ENCODE measurements at regions not wholly inside any gene's neighbourhood (a gene's known extent, or its start where the extent isn't known, plus 50 kb on each side); places are given as distances from the start of the nearest gene placed in this dataset.

DNA sequence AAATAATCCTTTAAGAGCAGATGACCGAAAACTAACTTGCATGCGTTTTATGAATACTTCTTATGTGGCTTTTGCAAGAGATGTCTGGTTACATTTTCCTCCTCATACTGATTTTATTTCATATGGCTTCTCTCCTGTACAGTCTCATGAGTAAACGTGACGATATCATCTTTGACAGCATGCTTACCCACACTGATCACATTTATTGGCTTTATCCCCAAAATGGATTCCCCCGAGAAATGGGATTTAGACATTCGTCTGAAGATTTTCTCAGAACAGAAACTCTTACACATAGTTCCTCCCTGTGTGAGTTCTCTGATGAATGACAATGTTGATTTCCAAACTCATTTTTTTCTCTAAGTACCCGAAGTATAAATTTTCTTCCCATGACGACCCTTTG lies 939.7 kb upstream of the LCORL start:
- no peak for TF ChIP-seq MAX (IDR thresholded peaks at IDR 0.05; ENCODE audit: insufficient read depth, insufficient read length)
- no peak for TF ChIP-seq MYC (IDR thresholded peaks at IDR 0.05; ENCODE audit: low read depth, low read length)
- TF ChIP-seq, protein P1, sequence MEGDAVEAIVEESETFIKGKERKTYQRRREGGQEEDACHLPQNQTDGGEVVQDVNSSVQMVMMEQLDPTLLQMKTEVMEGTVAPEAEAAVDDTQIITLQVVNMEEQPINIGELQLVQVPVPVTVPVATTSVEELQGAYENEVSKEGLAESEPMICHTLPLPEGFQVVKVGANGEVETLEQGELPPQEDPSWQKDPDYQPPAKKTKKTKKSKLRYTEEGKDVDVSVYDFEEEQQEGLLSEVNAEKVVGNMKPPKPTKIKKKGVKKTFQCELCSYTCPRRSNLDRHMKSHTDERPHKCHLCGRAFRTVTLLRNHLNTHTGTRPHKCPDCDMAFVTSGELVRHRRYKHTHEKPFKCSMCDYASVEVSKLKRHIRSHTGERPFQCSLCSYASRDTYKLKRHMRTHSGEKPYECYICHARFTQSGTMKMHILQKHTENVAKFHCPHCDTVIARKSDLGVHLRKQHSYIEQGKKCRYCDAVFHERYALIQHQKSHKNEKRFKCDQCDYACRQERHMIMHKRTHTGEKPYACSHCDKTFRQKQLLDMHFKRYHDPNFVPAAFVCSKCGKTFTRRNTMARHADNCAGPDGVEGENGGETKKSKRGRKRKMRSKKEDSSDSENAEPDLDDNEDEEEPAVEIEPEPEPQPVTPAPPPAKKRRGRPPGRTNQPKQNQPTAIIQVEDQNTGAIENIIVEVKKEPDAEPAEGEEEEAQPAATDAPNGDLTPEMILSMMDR (IDR thresholded peaks at IDR 0.05; ENCODE audit: extremely low read depth in 1 of 2, insufficient read depth in 1 of 2, low read depth in 1 of 2, low read length in 2 of 2): no peak
- TF ChIP-seq FOS (IDR thresholded peaks at IDR 0.05; ENCODE audit: borderline replicate concordance, insufficient read depth, low read length): no peak
- no peak for TF ChIP-seq POLR2A (IDR thresholded peaks at IDR 0.05; ENCODE audit: low read depth, low read length)
- no peak for TF ChIP-seq POLR2AphosphoS5 (IDR thresholded peaks at IDR 0.05; ENCODE audit: insufficient read depth, low read depth, low read length)
- no peak for TF ChIP-seq JUN (IDR thresholded peaks at IDR 0.05; ENCODE audit: borderline replicate concordance, insufficient read depth, insufficient read length, low read depth)
- TF ChIP-seq GATA2 (IDR thresholded peaks at IDR 0.05; ENCODE audit: insufficient read depth, insufficient read length, low read depth, low read length): no peak
- no peak for TF ChIP-seq EZH2 (IDR thresholded peaks at IDR 0.05; ENCODE audit: borderline replicate concordance, low read depth, low read length, severe bottlenecking)
- no peak overlapping the region for H3K4me2 ChIP-seq (ENCODE audit: insufficient read depth, low read length)
- H3K79me2 ChIP-seq (ENCODE audit: control insufficient read depth, insufficient read depth, low read length): no peaks in the 10 kb centered on the region
- ChIA-PET POLR2A (no interaction called here), CTCF (no interaction called here)
- H3K4me3 ChIP-seq (replicated peaks in 1 of 3; ENCODE audit: insufficient read depth in 1 of 3, low read depth in 1 of 3, low read length in 3 of 3): no peak overlapping the region
- DNase-seq (ENCODE audit: low read depth, low spot score) (no peak), FAIRE-seq (no peak)
- no peaks in the 10 kb centered on the region for H3K27me3 ChIP-seq (ENCODE audit: control insufficient read depth in 2 of 2, insufficient read depth in 2 of 2, low read length in 2 of 2)
- no peaks in the 10 kb centered on the region for H3K9me3 ChIP-seq (replicated peaks; ENCODE audit: control insufficient read depth, insufficient read depth, low read length)
- no TSS peak for BruUV-seq (replicated peaks)
- no peaks in the 10 kb centered on the region for H4K20me1 ChIP-seq (replicated peaks; ENCODE audit: control insufficient read depth, extremely low read depth, insufficient read depth, low read length)
- dilution Hi-C loops (cut with MboI; ENCODE audit: extremely low pct_ligation_motif_present, low sequenced_read_pairs) (no loop called here), intact Hi-C loops (cut with micrococcal nuclease) (no loop called here)
- no peaks in the 10 kb centered on the region for H3K36me3 ChIP-seq (ENCODE audit: control insufficient read depth in 2 of 2, extremely low read depth in 1 of 2, insufficient read depth in 2 of 2, low read length in 2 of 2)
- no peaks in the 10 kb centered on the region for H3K9me1 ChIP-seq (replicated peaks; ENCODE audit: control insufficient read depth, extremely low read depth, insufficient read depth, low read length)
- H3K9ac ChIP-seq (replicated peaks; ENCODE audit: extremely low read depth, insufficient read depth, low read length): no peak overlapping the region
- no peak overlapping the region for H3K27ac ChIP-seq (ENCODE audit: insufficient read depth, low read depth, low read length)
- no peaks in the 10 kb centered on the region for H3K4me1 ChIP-seq (ENCODE audit: control insufficient read depth, extremely low read depth, insufficient read depth, low read length)
- no peak overlapping the region for H2AFZ ChIP-seq (ENCODE audit: low read depth, low read length)

Data from endothelial cell of umbilical vein (primary cell).